Mesothelial cell of epicardium (in vitro differentiated cells): ENCODE measurements at regions not wholly inside any gene's neighbourhood (a gene's known extent, or its start where the extent isn't known, plus 50 kb on each side); places are given as distances from the start of the nearest gene placed in this dataset.

Experiments used
- DNase-seq, 2 experiments: peaks; one replicate each; pipeline ENCODE4 v3.0.0; 2021; ENCODE audit warnings: low spot score in 2 of 2; ENCODE audit not compliant: unreplicated experiment in 2 of 2
- H3K27ac Mint-ChIP-seq: 2 replicates; pipeline ENCODE4 v1.8.0; 2021; ENCODE audit warnings: mixed read lengths
- H3K27me3 Mint-ChIP-seq: 2 replicates; pipeline ENCODE4 v1.8.0; 2021; ENCODE audit warnings: low read depth, mixed read lengths
- H3K36me3 Mint-ChIP-seq: 2 replicates; pipeline ENCODE4 v1.8.0; 2021; ENCODE audit warnings: mixed read lengths
- H3K4me1 Mint-ChIP-seq: 2 replicates; pipeline ENCODE4 v1.8.0; 2021; ENCODE audit warnings: mixed read lengths
- H3K4me3 Mint-ChIP-seq: 2 replicates; pipeline ENCODE4 v1.8.0; 2021; ENCODE audit warnings: mild to moderate bottlenecking, moderate library complexity, mixed read lengths
- H3K9me3 Mint-ChIP-seq: 2 replicates; pipeline ENCODE4 v1.8.0; 2021; ENCODE audit warnings: mixed read lengths
- CTCF ChIP-seq: fragments of 200-600 bp; sonication (generic); IDR thresholded peaks from one replicate; pipeline ENCODE4 v1.5.0; 2021; ENCODE audit warnings: antibody characterized with exemption; ENCODE audit not compliant: unreplicated experiment

GRCh38 chr7:355568-355967 lies 65.6 kb downstream of the FOXL3 start:
- no peak overlapping the region for H3K27ac Mint-ChIP-seq
- peaks cover 23% of the 10 kb centered on the region for H3K4me1 Mint-ChIP-seq
- H3K27me3 Mint-ChIP-seq: peaks cover 3% of the 10 kb centered on the region
- TF ChIP-seq CTCF: no peak
- H3K9me3 Mint-ChIP-seq: no peaks in the 10 kb centered on the region
- no peaks in the 10 kb centered on the region for H3K36me3 Mint-ChIP-seq
- H3K4me3 Mint-ChIP-seq: no peak overlapping the region
- DNase-seq: no peak

GRCh38 chr7:356087-356486 lies 66.1 kb downstream of the FOXL3 start:
- Mint-ChIP-seq H3K9me3 (no peaks in the 10 kb centered on the region), H3K4me3 (no peak overlapping the region), H3K27ac (no peak overlapping the region), H3K36me3 (no peaks in the 10 kb centered on the region), H3K4me1 (peaks cover 23% of the 10 kb centered on the region), H3K27me3 (peaks cover 3% of the 10 kb centered on the region)
- no peak for DNase-seq
- TF ChIP-seq CTCF: no peak

DNA sequence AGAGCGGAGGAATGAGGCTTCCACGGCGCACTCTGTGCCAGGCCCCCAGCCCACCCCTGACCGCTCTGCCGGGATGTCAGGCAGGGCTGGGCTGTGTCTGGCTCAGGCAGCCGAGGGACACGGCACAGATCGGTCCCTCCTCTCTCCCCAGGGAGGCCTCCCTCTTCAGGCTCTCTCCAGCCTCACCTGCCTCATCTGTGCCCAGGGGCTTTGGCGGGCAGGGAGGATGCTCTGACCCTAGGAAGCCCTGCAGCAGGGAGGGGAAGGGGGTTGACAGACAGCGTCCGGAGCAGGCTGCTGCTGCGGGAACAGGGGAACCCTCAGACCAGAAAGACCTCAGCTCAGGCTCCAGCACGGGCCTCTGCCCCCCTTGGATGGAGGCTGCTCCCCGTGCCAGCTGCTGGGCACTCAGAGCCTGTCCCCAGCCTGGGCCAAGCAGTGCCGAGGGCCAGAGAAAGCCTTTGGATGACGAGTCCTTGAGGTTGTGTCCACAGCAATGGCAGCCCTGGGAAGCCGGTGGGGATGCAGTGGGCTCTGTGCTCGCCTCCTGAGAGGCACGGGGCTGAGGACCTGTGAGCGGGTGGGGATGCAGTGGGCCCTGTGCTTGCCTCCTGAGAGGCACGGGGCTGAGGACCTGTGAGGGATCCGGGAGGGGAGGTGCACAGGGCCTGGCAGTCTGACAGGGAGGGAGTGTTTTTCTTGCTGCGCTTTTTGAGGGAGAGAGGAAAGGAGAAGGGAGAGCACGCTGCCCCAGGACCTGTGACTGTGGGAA lies 66.9 kb downstream of the FOXL3 start:
- TF ChIP-seq CTCF: no peak
- DNase-seq: no peak
- Mint-ChIP-seq H3K27me3 (peaks cover 5% of the 10 kb centered on the region), H3K36me3 (peaks cover 2% of the 10 kb centered on the region), H3K4me1 (peaks cover 22% of the 10 kb centered on the region), H3K9me3 (peaks cover 2% of the 10 kb centered on the region), H3K27ac (peak overlapping the region; percentile 83), H3K4me3 (no peak overlapping the region)

DNA sequence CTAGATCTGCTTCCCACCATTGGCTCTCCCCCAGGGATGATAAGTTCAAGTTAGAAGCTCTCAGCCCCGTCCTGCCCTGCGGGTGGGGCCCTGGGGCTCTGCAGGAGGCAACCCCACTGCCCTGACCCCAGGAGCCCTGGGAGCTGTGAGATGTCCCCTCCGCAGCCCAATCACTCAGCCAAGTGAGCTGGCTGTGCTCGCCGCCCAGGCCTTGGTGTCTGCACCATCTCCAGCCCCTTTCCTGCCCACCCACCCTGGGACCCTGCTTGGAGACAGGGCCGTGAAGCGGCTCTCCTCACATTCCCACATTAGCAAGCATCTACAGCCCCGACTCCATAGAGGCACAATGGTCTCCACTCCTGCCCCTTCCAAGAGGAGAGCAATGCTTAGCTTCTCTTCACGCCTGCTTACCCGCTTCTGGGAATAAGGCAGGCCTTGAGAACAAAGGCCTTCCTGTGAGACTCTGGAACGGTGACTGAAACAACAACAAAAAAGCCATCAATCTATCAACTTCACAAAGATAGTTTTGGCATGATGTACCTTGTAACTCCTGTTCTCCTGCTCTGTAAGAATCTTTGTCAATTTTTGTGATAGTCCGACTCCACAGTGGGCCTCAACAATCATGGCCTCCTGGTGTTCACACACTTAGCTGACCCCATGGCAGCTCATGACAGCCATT lies 67.7 kb downstream of the FOXL3 start:
- H3K36me3 Mint-ChIP-seq: peaks cover 2% of the 10 kb centered on the region
- no peak overlapping the region for H3K4me3 Mint-ChIP-seq
- peaks cover 6% of the 10 kb centered on the region for H3K27me3 Mint-ChIP-seq
- H3K4me1 Mint-ChIP-seq: peaks cover 23% of the 10 kb centered on the region
- peaks cover 4% of the 10 kb centered on the region for H3K9me3 Mint-ChIP-seq
- no peak for TF ChIP-seq CTCF
- no peak for DNase-seq
- peak overlapping the region; percentile 83 for H3K27ac Mint-ChIP-seq

GRCh38 chr7:358352-358751 lies 68.4 kb downstream of the FOXL3 start:
- H3K9me3 Mint-ChIP-seq: peaks cover 4% of the 10 kb centered on the region
- H3K4me1 Mint-ChIP-seq: peaks cover 25% of the 10 kb centered on the region
- peaks cover 6% of the 10 kb centered on the region for H3K27me3 Mint-ChIP-seq
- no peak for TF ChIP-seq CTCF
- H3K36me3 Mint-ChIP-seq: peaks cover 2% of the 10 kb centered on the region
- DNase-seq: no peak
- no peak overlapping the region for H3K4me3 Mint-ChIP-seq
- H3K27ac Mint-ChIP-seq: no peak overlapping the region
